WERI-Rb-1 (cell line): ENCODE measurements at regions not wholly inside any gene's neighbourhood (a gene's known extent, or its start where the extent isn't known, plus 50 kb on each side); places are given as distances from the start of the nearest gene placed in this dataset.

ENCODE experiments used
- DNase-seq: peaks from one replicate; pipeline ENCODE4 v3.0.0-alpha.2; 2020
- H3K27ac ChIP-seq: fragments of 250-450 bp; sonication (Bioruptor Pico); 2 replicates; pipeline ENCODE4 v1.5.1; 2020; ENCODE audit warnings: mild to moderate bottlenecking, moderate library complexity
- H3K27me3 ChIP-seq: fragments of 250-450 bp; sonication (Bioruptor Pico); 2 replicates; pipeline ENCODE4 v1.5.1; 2021; ENCODE audit warnings: mild to moderate bottlenecking, low read depth, moderate library complexity; ENCODE audit not compliant: insufficient read depth, severe bottlenecking
- H3K36me3 ChIP-seq: fragments of 250-450 bp; sonication (Bioruptor Pico); 2 replicates; pipeline ENCODE4 v1.5.1; 2020; ENCODE audit warnings: mild to moderate bottlenecking, moderate library complexity
- H3K4me3 ChIP-seq: 2 replicates; pipeline ENCODE4 v1.5.1; 2011; ENCODE audit warnings: low read depth, mild to moderate bottlenecking, control low read depth, low read length
- H3K9me3 ChIP-seq: fragments of 250-450 bp; sonication (Bioruptor Pico); 2 replicates; pipeline ENCODE4 v1.5.1; 2021; ENCODE audit warnings: mild to moderate bottlenecking, moderate library complexity; ENCODE audit not compliant: severe bottlenecking
- TF ChIP-seq, protein P1 (sequence below): IDR thresholded peaks from 2 replicates; pipeline ENCODE4 v1.5.1; 2011; ENCODE audit warnings: low read depth, mild to moderate bottlenecking, control low read depth, inconsistent platforms, low read length

DNA sequence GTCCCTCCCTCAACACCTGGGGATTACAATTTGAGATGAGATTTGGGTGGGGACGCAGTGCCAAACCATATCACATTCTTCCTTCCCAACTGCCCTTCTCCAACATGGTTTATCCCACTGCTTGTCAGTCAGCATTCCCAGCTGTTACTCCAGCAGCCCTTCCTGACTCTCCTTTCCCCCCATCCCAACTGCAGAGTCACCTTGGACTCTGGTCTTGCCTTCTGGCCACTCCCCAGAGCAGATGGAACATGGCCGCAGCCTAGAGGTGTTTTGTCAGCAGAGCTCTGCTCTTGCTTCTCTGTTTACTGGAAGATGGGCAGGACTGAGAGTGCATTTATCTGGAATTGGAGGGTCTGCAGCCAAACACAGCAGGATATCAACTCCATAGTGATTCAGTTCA lies 51.2 kb upstream of the MEX3C start:
- Histone ChIP-seq H3K27me3 (no peaks in the 10 kb centered on the region), H3K36me3 (no peaks in the 10 kb centered on the region), H3K27ac (no peak overlapping the region), H3K9me3 (no peaks in the 10 kb centered on the region), H3K4me3 (no peak overlapping the region)
- TF ChIP-seq, protein P1, sequence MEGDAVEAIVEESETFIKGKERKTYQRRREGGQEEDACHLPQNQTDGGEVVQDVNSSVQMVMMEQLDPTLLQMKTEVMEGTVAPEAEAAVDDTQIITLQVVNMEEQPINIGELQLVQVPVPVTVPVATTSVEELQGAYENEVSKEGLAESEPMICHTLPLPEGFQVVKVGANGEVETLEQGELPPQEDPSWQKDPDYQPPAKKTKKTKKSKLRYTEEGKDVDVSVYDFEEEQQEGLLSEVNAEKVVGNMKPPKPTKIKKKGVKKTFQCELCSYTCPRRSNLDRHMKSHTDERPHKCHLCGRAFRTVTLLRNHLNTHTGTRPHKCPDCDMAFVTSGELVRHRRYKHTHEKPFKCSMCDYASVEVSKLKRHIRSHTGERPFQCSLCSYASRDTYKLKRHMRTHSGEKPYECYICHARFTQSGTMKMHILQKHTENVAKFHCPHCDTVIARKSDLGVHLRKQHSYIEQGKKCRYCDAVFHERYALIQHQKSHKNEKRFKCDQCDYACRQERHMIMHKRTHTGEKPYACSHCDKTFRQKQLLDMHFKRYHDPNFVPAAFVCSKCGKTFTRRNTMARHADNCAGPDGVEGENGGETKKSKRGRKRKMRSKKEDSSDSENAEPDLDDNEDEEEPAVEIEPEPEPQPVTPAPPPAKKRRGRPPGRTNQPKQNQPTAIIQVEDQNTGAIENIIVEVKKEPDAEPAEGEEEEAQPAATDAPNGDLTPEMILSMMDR, result no peak
- DNase-seq, result no peak

DNA sequence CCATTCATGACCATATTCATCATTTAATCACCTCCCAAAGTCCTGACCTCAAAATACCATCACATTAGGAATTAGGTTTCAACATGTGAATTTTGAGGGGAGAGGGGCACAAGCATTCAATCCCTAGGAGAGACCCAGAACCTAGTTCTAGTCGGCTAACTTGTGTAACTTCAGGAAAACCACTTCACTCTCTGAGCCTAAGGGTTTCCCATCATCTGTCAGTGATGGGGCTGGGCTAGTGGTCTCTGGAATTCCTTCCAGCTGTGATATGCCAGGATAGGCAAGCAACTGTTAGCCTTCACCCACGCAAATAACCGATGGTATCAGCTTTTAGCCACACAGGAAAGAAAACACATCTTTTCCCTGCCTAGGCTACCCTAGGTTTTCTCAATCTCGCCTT lies 52.5 kb upstream of the MEX3C start:
- Histone ChIP-seq H3K27ac (no peak overlapping the region), H3K4me3 (no peak overlapping the region), H3K36me3 (no peaks in the 10 kb centered on the region), H3K9me3 (no peaks in the 10 kb centered on the region), H3K27me3 (no peaks in the 10 kb centered on the region)
- DNase-seq, result no peak
- TF ChIP-seq, protein P1, result no peak

DNA sequence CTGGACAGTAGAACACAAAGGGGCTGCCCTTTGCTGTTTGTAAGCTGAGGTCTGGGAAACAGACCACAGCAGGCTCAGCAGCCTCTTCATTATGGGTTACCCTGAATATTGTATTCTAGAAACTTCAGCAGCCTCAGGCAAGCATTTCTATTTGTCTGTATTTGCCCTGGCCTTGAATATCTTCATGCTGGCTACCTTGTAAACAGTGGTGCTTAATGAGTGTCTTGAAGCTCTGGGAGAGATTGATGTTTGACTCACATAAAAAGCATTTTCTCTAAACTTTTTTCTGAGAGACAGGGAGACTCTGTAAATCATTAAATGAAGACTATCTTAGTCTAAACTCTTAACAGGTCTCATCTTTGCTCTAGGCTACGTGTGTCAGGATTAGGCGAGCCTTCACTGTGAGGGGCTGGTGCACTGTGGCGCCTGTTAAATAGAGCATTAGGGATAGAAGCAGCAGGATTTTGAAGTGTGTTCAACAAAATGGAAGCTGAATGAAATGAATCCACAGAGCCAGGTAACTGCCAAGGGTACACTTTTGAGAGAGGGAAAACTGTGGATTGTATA lies 53.1 kb upstream of the MEX3C start:
- Histone ChIP-seq H3K27me3 (no peaks in the 10 kb centered on the region), H3K27ac (no peak overlapping the region), H3K9me3 (no peaks in the 10 kb centered on the region), H3K4me3 (no peak overlapping the region), H3K36me3 (no peaks in the 10 kb centered on the region)
- TF ChIP-seq, protein P1, result no peak
- no peak for DNase-seq

DNA sequence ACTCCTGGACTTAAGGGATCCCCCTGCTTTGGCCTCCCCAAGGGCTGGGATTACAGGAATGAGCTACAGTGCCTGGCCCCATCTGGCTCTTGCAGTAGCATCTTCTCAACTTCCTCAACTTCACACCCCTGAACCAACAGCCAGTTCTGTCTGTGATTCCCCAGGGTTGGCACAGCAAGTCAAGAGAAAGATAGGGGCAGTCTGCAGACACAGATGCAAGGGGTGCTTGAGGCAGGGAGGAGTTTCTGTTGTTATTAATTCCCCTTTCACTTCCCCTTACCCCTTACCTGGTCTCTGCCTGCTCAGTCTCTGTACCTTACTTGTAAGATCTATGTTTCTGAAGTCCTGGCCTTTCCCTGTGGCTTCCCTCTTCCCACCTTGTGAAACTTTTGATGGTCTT lies 54.1 kb upstream of the MEX3C start:
- H3K36me3 ChIP-seq, result no peaks in the 10 kb centered on the region
- no peaks in the 10 kb centered on the region for H3K27me3 ChIP-seq
- TF ChIP-seq, protein P1, result no peak
- H3K4me3 ChIP-seq, result no peak overlapping the region
- no peaks in the 10 kb centered on the region for H3K9me3 ChIP-seq
- no peak overlapping the region for H3K27ac ChIP-seq
- no peak for DNase-seq

DNA sequence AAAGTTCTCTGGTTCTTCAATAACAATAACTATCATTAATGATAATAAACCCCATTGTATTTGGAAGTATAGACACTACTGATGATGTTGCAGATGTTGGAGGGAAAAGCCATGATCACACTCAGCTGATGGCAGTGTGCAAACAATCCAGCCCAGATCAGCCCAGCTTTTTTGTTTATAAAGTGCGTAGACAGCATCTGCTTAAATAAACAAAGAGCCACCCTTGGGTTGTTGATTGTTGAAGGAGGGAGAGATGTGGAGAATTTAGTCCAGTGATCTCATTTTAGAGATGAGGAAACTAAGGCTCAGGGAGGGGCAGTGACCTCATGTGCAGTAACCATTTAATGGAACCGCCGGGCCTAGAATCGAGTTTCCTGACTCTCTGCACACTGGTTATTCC lies 56.0 kb upstream of the MEX3C start:
- DNase-seq, result no peak
- TF ChIP-seq, protein P1, result no peak
- Histone ChIP-seq H3K9me3 (no peaks in the 10 kb centered on the region), H3K4me3 (no peak overlapping the region), H3K27ac (no peak overlapping the region), H3K27me3 (no peaks in the 10 kb centered on the region), H3K36me3 (no peaks in the 10 kb centered on the region)

DNA sequence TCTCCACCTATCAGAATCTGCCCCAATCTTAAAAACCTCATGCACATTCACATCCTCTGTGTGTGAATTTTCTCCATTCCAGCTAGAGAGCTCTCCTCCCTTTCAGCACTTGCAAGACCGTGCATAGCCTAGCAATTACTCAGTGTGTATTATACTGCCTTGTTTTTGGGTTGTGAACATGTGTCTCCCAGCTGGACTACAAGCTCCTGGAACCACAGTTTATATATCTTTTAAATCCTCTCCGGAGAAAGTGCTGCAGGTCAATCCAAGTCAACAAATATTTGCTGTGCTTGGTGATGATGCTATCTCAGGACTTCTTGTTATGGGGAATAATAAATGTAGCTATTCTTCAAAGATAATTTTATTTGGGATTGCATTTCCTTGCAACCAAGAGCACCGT lies 58.2 kb upstream of the MEX3C start:
- Histone ChIP-seq H3K27ac (no peak overlapping the region), H3K9me3 (no peaks in the 10 kb centered on the region), H3K27me3 (no peaks in the 10 kb centered on the region), H3K36me3 (no peaks in the 10 kb centered on the region), H3K4me3 (no peak overlapping the region)
- TF ChIP-seq, protein P1, result no peak
- DNase-seq, result no peak
